Activated CD4-positive, alpha-beta memory T cell treated with anti-CD3 and anti-CD28 coated beads, Interleukin-2, amount 10 ng/mL, durations not matched to agents 7 days and 5 days (primary cell): ENCODE measurements at regions not wholly inside any gene's neighbourhood (a gene's known extent, or its start where the extent isn't known, plus 50 kb on each side); places are given as distances from the start of the nearest gene placed in this dataset.

Experiments used
- CTCF ChIA-PET: fragments of 350-600 bp; sonication (Branson Sonifier 250); formaldehyde crosslinking; loops from one replicate; lab custom pipeline; 2021; ENCODE audit warnings: antibody characterized with exemption, inconsistent platforms; lab: Charles Lee
- POLR2A ChIA-PET: fragments of 350-600 bp; sonication (Branson Sonifier 250); formaldehyde crosslinking; loops from one replicate; lab custom pipeline; 2021; ENCODE audit warnings: antibody characterized with exemption; lab: Charles Lee
- DNase-seq: peaks from one replicate; pipeline ENCODE4 v3.0.0-alpha.2; 2020
- H3K27ac Mint-ChIP-seq: one replicate; pipeline ENCODE4 v1.8.0; 2021; ENCODE audit warnings: mild to moderate bottlenecking, mixed read lengths
- H3K27me3 Mint-ChIP-seq: one replicate; pipeline ENCODE4 v1.8.0; 2021; ENCODE audit warnings: mixed read lengths
- H3K36me3 Mint-ChIP-seq: one replicate; pipeline ENCODE4 v1.8.0; 2021; ENCODE audit warnings: low read depth, mixed read lengths
- H3K4me1 Mint-ChIP-seq: one replicate; pipeline ENCODE4 v1.8.0; 2021; ENCODE audit warnings: mixed read lengths
- H3K4me3 Mint-ChIP-seq: one replicate; pipeline ENCODE4 v1.8.0; 2021; ENCODE audit warnings: mild to moderate bottlenecking, mixed read lengths
- H3K9me3 Mint-ChIP-seq: one replicate; pipeline ENCODE4 v1.8.0; 2021; ENCODE audit warnings: mixed read lengths

DNA sequence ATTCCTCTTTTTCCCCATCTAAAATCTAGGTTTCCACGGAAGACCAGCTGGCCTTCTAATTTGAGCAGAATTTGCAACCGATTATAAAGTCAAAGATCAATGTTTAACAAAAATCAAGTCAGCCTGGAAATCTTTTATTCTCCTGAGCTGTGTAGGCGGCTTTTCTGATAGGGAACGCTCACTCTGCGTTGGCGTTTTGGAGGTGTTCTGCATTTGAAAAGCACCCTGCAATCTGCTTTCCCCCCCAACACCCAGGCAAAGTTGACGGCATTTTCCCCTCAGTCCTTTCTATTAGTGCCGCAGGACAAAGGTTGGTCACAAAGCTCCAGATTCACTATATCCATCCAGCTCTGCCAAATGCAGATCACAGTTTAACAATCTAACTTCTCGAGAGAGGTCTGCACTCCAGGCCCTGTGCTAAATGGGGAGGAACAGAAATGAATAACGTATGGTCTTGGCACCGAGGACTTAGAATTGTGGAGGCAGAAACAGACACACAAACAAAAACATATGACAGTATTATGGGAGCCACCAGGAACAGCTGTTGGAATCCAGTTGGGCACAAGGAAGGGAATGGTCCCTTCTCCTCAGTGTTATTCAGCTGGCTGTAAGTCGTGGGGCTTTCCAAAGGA is 50.4 kb upstream of the LARS2 start:
- Mint-ChIP-seq H3K27me3 (peaks cover 21% of the 10 kb centered on the region), H3K4me1 (no peaks in the 10 kb centered on the region), H3K27ac (no peak overlapping the region), H3K9me3 (no peaks in the 10 kb centered on the region), H3K36me3 (no peaks in the 10 kb centered on the region), H3K4me3 (no peak overlapping the region)
- POLR2A ChIA-PET = no interaction called here
- CTCF ChIA-PET = no interaction called here
- no peak for DNase-seq
